Lower leg skin (tissue), 3 donors: ENCODE measurements at regions not wholly inside any gene's neighbourhood (a gene's known extent, or its start where the extent isn't known, plus 50 kb on each side); places are given as distances from the start of the nearest gene placed in this dataset.

Experiments used
- POLR2A ChIP-seq, 2 donors: fragments of 450-650 bp; IDR thresholded peaks; one replicate each; pipeline ENCODE4 v1.6.1; 2016 to 2017; ENCODE audit warnings: antibody characterized with exemption in 2 of 2, mild to moderate bottlenecking in 1 of 2, moderate library complexity in 1 of 2
- TF ChIP-seq, protein P1 (sequence below), 3 donors: fragments of 450-650 bp; IDR thresholded peaks; one replicate each; pipeline ENCODE4 v1.5.1; 2016; ENCODE audit warnings: antibody characterized with exemption in 3 of 3, mild to moderate bottlenecking in 3 of 3, moderate library complexity in 2 of 3

DNA sequence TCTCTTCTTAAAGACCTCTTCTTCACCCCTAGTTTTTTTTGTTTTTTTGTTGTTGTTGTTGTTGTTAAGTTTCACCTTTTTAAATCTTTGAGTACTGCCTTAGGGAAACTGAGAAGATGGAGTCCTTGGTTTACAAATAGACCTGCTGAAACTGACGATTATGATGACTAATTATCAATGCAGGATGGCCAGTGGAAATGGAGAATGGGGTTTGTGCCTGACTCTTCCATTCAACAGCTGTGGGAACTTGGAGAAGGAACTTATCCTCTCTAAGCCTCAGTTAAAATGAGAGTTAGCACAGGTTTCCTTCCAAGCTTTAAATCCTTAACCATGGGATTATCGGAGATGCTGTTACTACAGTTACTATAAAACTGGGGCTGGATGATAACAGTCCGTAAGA is 66.7 kb upstream of the PNMA1 start:
- TF ChIP-seq, protein P1, sequence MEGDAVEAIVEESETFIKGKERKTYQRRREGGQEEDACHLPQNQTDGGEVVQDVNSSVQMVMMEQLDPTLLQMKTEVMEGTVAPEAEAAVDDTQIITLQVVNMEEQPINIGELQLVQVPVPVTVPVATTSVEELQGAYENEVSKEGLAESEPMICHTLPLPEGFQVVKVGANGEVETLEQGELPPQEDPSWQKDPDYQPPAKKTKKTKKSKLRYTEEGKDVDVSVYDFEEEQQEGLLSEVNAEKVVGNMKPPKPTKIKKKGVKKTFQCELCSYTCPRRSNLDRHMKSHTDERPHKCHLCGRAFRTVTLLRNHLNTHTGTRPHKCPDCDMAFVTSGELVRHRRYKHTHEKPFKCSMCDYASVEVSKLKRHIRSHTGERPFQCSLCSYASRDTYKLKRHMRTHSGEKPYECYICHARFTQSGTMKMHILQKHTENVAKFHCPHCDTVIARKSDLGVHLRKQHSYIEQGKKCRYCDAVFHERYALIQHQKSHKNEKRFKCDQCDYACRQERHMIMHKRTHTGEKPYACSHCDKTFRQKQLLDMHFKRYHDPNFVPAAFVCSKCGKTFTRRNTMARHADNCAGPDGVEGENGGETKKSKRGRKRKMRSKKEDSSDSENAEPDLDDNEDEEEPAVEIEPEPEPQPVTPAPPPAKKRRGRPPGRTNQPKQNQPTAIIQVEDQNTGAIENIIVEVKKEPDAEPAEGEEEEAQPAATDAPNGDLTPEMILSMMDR (IDR thresholded peaks at IDR 0.05) = no peak
- TF ChIP-seq POLR2A (IDR thresholded peaks at IDR 0.05) = no peak
